H1 (cell line): ENCODE measurements at regions not wholly inside any gene's neighbourhood (a gene's known extent, or its start where the extent isn't known, plus 50 kb on each side); places are given as distances from the start of the nearest gene placed in this dataset.

Experiments
- CTBP2 ChIP-seq: IDR thresholded peaks from 2 replicates; pipeline ENCODE4 v1.7.0; 2011; ENCODE audit warnings: borderline replicate concordance, mild to moderate bottlenecking, moderate library complexity, mixed read lengths, low read length; ENCODE audit not compliant: insufficient read depth, insufficient read length
- HDAC2 ChIP-seq, 2 experiments: fragments of 300-600 bp in 1 of 2; sonication (generic) in 1 of 2; IDR thresholded peaks; 2 replicates each; pipeline ENCODE4 v1.6.1; 2011 to 2012; ENCODE audit warnings: low read depth in 2 of 2, low read length in 2 of 2, mild to moderate bottlenecking in 2 of 2, moderate library complexity in 2 of 2, borderline replicate concordance in 1 of 2, inconsistent platforms in 1 of 2
- POU5F1 ChIP-seq: IDR thresholded peaks from 2 replicates; pipeline ENCODE4 v1.6.1; 2011; ENCODE audit warnings: low read depth, mild to moderate bottlenecking, low read length, moderate library complexity
- RAD21 ChIP-seq, 2 experiments: IDR thresholded peaks in 1 of 2; conservative IDR thresholded peaks in 1 of 2; 2 replicates each; pipeline ENCODE4 v1.6.1; 2011; ENCODE audit warnings: low read depth in 2 of 2, low read length in 2 of 2, improper control_type of control experiment in 1 of 2, inconsistent platforms in 1 of 2, mild to moderate bottlenecking in 1 of 2, moderate library complexity in 1 of 2
- RXRA ChIP-seq: IDR thresholded peaks from 2 replicates; pipeline ENCODE4 v1.6.1; 2011; ENCODE audit warnings: low read depth, mild to moderate bottlenecking, low read length, moderate library complexity; ENCODE audit not compliant: insufficient read depth
- SIRT6 ChIP-seq: IDR thresholded peaks from one replicate; pipeline ENCODE4 v1.7.1; 2012; ENCODE audit warnings: low read length, inconsistent platforms
- SP1 ChIP-seq: IDR thresholded peaks from 2 replicates; pipeline ENCODE4 v1.6.1; 2011; ENCODE audit warnings: low read depth, low read length
- TEAD4 ChIP-seq: IDR thresholded peaks from 2 replicates; pipeline ENCODE4 v1.6.1; 2012; ENCODE audit warnings: low read depth, low read length, inconsistent platforms, mixed read lengths
- TF ChIP-seq, protein P1 (sequence below): fragments of 300-600 bp; sonication (generic); IDR thresholded peaks from 2 replicates; pipeline ENCODE4 v1.7.1; 2012; ENCODE audit warnings: low read length, moderate library complexity, mild to moderate bottlenecking, inconsistent platforms; ENCODE audit not compliant: insufficient replicate concordance
- TF ChIP-seq, protein P2 (sequence below): IDR thresholded peaks from 2 replicates; pipeline ENCODE4 v1.6.1; 2012; ENCODE audit warnings: inconsistent platforms

DNA sequence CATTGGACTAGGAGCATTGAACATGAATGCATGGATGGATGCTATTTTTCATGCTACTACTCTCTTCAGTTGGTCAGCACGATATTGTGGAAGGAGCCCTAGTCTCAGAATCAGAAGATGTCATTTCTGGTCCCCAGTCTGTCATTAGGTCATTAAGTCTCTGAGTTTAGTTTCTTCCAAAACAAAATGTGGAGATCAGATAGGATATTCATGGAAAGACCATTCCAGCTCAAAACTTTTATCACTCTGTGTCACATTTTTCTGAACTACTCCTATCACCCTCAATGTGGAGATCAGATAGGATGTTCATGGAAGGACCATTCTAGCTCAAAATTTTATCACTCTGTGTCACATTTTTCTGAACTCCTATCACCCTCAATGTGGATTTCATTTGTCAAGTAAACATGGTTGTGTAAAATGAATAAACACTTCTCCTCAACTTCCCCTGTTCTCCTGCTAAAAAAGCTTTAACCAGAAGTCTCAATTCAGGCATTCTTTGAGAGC, 296.8 kb downstream of the MRPS30 start (continued):
- TF ChIP-seq, protein P1, sequence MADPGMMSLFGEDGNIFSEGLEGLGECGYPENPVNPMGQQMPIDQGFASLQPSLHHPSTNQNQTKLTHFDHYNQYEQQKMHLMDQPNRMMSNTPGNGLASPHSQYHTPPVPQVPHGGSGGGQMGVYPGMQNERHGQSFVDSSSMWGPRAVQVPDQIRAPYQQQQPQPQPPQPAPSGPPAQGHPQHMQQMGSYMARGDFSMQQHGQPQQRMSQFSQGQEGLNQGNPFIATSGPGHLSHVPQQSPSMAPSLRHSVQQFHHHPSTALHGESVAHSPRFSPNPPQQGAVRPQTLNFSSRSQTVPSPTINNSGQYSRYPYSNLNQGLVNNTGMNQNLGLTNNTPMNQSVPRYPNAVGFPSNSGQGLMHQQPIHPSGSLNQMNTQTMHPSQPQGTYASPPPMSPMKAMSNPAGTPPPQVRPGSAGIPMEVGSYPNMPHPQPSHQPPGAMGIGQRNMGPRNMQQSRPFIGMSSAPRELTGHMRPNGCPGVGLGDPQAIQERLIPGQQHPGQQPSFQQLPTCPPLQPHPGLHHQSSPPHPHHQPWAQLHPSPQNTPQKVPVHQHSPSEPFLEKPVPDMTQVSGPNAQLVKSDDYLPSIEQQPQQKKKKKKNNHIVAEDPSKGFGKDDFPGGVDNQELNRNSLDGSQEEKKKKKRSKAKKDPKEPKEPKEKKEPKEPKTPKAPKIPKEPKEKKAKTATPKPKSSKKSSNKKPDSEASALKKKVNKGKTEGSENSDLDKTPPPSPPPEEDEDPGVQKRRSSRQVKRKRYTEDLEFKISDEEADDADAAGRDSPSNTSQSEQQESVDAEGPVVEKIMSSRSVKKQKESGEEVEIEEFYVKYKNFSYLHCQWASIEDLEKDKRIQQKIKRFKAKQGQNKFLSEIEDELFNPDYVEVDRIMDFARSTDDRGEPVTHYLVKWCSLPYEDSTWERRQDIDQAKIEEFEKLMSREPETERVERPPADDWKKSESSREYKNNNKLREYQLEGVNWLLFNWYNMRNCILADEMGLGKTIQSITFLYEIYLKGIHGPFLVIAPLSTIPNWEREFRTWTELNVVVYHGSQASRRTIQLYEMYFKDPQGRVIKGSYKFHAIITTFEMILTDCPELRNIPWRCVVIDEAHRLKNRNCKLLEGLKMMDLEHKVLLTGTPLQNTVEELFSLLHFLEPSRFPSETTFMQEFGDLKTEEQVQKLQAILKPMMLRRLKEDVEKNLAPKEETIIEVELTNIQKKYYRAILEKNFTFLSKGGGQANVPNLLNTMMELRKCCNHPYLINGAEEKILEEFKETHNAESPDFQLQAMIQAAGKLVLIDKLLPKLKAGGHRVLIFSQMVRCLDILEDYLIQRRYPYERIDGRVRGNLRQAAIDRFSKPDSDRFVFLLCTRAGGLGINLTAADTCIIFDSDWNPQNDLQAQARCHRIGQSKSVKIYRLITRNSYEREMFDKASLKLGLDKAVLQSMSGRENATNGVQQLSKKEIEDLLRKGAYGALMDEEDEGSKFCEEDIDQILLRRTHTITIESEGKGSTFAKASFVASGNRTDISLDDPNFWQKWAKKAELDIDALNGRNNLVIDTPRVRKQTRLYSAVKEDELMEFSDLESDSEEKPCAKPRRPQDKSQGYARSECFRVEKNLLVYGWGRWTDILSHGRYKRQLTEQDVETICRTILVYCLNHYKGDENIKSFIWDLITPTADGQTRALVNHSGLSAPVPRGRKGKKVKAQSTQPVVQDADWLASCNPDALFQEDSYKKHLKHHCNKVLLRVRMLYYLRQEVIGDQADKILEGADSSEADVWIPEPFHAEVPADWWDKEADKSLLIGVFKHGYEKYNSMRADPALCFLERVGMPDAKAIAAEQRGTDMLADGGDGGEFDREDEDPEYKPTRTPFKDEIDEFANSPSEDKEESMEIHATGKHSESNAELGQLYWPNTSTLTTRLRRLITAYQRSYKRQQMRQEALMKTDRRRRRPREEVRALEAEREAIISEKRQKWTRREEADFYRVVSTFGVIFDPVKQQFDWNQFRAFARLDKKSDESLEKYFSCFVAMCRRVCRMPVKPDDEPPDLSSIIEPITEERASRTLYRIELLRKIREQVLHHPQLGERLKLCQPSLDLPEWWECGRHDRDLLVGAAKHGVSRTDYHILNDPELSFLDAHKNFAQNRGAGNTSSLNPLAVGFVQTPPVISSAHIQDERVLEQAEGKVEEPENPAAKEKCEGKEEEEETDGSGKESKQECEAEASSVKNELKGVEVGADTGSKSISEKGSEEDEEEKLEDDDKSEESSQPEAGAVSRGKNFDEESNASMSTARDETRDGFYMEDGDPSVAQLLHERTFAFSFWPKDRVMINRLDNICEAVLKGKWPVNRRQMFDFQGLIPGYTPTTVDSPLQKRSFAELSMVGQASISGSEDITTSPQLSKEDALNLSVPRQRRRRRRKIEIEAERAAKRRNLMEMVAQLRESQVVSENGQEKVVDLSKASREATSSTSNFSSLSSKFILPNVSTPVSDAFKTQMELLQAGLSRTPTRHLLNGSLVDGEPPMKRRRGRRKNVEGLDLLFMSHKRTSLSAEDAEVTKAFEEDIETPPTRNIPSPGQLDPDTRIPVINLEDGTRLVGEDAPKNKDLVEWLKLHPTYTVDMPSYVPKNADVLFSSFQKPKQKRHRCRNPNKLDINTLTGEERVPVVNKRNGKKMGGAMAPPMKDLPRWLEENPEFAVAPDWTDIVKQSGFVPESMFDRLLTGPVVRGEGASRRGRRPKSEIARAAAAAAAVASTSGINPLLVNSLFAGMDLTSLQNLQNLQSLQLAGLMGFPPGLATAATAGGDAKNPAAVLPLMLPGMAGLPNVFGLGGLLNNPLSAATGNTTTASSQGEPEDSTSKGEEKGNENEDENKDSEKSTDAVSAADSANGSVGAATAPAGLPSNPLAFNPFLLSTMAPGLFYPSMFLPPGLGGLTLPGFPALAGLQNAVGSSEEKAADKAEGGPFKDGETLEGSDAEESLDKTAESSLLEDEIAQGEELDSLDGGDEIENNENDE = no peak
- TF ChIP-seq RXRA = no peak
- TF ChIP-seq RAD21 (IDR thresholded peaks at IDR 0.05 in 1 of 2, conservative IDR thresholded peaks at IDR 0.05 in 1 of 2; ENCODE audit: low read depth in 2 of 2, low read length in 2 of 2) = no peak
- TF ChIP-seq SIRT6 = no peak
- no peak for TF ChIP-seq HDAC2 (IDR thresholded peaks at IDR 0.05; ENCODE audit: borderline replicate concordance in 1 of 2, low read depth in 2 of 2, low read length in 2 of 2)
- TF ChIP-seq SP1 = no peak
- no peak for TF ChIP-seq TEAD4
- TF ChIP-seq, protein P2, sequence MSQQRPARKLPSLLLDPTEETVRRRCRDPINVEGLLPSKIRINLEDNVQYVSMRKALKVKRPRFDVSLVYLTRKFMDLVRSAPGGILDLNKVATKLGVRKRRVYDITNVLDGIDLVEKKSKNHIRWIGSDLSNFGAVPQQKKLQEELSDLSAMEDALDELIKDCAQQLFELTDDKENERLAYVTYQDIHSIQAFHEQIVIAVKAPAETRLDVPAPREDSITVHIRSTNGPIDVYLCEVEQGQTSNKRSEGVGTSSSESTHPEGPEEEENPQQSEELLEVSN = no peak
- TF ChIP-seq POU5F1 = no peak
- TF ChIP-seq CTBP2 = no peak
